GM21360 (cell line): ENCODE measurements at regions not wholly inside any gene's neighbourhood (a gene's known extent, or its start where the extent isn't known, plus 50 kb on each side); places are given as distances from the start of the nearest gene placed in this dataset.

Source experiments
- ATAC-seq: cut with Tn5 transposase; IDR thresholded peaks from one replicate; pipeline ENCODE4 v1.9.1; 2021; ENCODE audit warnings: mild to moderate bottlenecking, moderate library complexity; ENCODE audit not compliant: unreplicated experiment

GRCh38 chr11:130817330-130817944 is 98.8 kb downstream of the SNX19 start:
- ATAC-seq: no peak

- no peak for ATAC-seq
These were observed 96.7 kb downstream of the SNX19 start for GRCh38 chr11:130819625-130820024.
